HAP-1 (cell line): ENCODE measurements at regions not wholly inside any gene's neighbourhood (a gene's known extent, or its start where the extent isn't known, plus 50 kb on each side); places are given as distances from the start of the nearest gene placed in this dataset.

Source experiments
- DNase-seq, 2 experiments: peaks; one replicate each; pipeline ENCODE4 v3.0.0-alpha.2; 2016 to 2020; ENCODE audit warnings: low spot score in 2 of 2
- H3K27me3 ChIP-seq: fragments of 250-450 bp; sonication (Bioruptor Pico); 2 replicates; pipeline ENCODE4 v1.5.1; 2020; ENCODE audit warnings: low read depth, mild to moderate bottlenecking, moderate library complexity
- H3K36me3 ChIP-seq: fragments of 250-450 bp; sonication (Bioruptor Pico); replicated peaks from 2 replicates; pipeline ENCODE4 v1.5.1; 2020; ENCODE audit warnings: mild to moderate bottlenecking
- H3K4me1 ChIP-seq: fragments of 250-450 bp; sonication (Bioruptor Pico); 2 replicates; pipeline ENCODE4 v1.5.1; 2020; ENCODE audit warnings: mild to moderate bottlenecking
- H3K4me3 ChIP-seq: fragments of 250-450 bp; sonication (Bioruptor Pico); 2 replicates; pipeline ENCODE4 v1.5.1; 2020; ENCODE audit warnings: mild to moderate bottlenecking, moderate library complexity
- H3K9me3 ChIP-seq: fragments of 250-450 bp; sonication (Bioruptor Pico); 2 replicates; pipeline ENCODE4 v1.5.1; 2020; ENCODE audit warnings: mild to moderate bottlenecking, moderate library complexity
- in situ Hi-C: fragments of 300-500 bp; cut with MboI; formaldehyde crosslinking; loops from 3 replicates; pipeline ENCODE4 v1.14.3; 2020; ENCODE audit warnings: low sequenced_read_pairs, inconsistent platforms, mixed read lengths

- Histone ChIP-seq H3K27me3 (no peaks in the 10 kb centered on the region), H3K36me3 (no peaks in the 10 kb centered on the region), H3K4me1 (no peaks in the 10 kb centered on the region), H3K9me3 (no peaks in the 10 kb centered on the region), H3K4me3 (no peak overlapping the region)
- DNase-seq: no peak
- in situ Hi-C loops: no loop called here
Measured at GRCh38 chr20:6611911-6612605, 155.4 kb upstream of the BMP2 start.

- Histone ChIP-seq H3K4me1 (no peaks in the 10 kb centered on the region), H3K27me3 (no peaks in the 10 kb centered on the region), H3K9me3 (no peaks in the 10 kb centered on the region), H3K36me3 (no peaks in the 10 kb centered on the region), H3K4me3 (no peak overlapping the region)
- DNase-seq: no peak
- in situ Hi-C loops: no loop called here
Measured at GRCh38 chr20:6606651-6607050, 160.8 kb upstream of the BMP2 start.

GRCh38 chr20:6605055-6605935 is 162.2 kb upstream of the BMP2 start:
- H3K27me3 ChIP-seq: no peaks in the 10 kb centered on the region
- no peak overlapping the region for H3K4me3 ChIP-seq
- no peaks in the 10 kb centered on the region for H3K4me1 ChIP-seq
- no peaks in the 10 kb centered on the region for H3K9me3 ChIP-seq
- H3K36me3 ChIP-seq: no peaks in the 10 kb centered on the region
- DNase-seq: no peak
- in situ Hi-C loops: no loop called here

- Histone ChIP-seq H3K36me3 (no peaks in the 10 kb centered on the region), H3K27me3 (no peaks in the 10 kb centered on the region), H3K4me1 (no peaks in the 10 kb centered on the region), H3K4me3 (no peak overlapping the region), H3K9me3 (no peaks in the 10 kb centered on the region)
- no peak for DNase-seq
- in situ Hi-C loops: no loop called here
Measured at GRCh38 chr20:6604179-6604578, 163.3 kb upstream of the BMP2 start.

GRCh38 chr20:6599876-6600735 is 167.4 kb upstream of the BMP2 start:
- Histone ChIP-seq H3K27me3 (no peaks in the 10 kb centered on the region; the same call in 1 of the 2 replicates), H3K4me3 (no peak overlapping the region), H3K4me1 (no peaks in the 10 kb centered on the region), H3K9me3 (no peaks in the 10 kb centered on the region), H3K36me3 (no peaks in the 10 kb centered on the region)
- no peak for DNase-seq
- in situ Hi-C loops: no loop called here

GRCh38 chr20:6595704-6596103 is 171.8 kb upstream of the BMP2 start:
- no peak for DNase-seq
- in situ Hi-C loops: no loop called here
- H3K4me3 ChIP-seq: no peak overlapping the region
- H3K27me3 ChIP-seq: no peaks in the 10 kb centered on the region; the same call in 1 of the 2 replicates
- H3K4me1 ChIP-seq: no peaks in the 10 kb centered on the region
- no peaks in the 10 kb centered on the region for H3K36me3 ChIP-seq
- H3K9me3 ChIP-seq: no peaks in the 10 kb centered on the region

GRCh38 chr20:6590891-6591637 is 176.4 kb upstream of the BMP2 start:
- Histone ChIP-seq H3K4me1 (no peaks in the 10 kb centered on the region), H3K9me3 (no peaks in the 10 kb centered on the region), H3K27me3 (no peaks in the 10 kb centered on the region), H3K4me3 (no peak overlapping the region), H3K36me3 (no peaks in the 10 kb centered on the region)
- no peak for DNase-seq
- in situ Hi-C loops: no loop called here

GRCh38 chr20:6588296-6588695 is 179.2 kb upstream of the BMP2 start:
- no peaks in the 10 kb centered on the region for H3K27me3 ChIP-seq
- in situ Hi-C loops: no loop called here
- DNase-seq: no peak

GRCh38 chr20:6583134-6583738 is 184.2 kb upstream of the BMP2 start:
- Histone ChIP-seq H3K9me3 (no peaks in the 10 kb centered on the region), H3K27me3 (no peaks in the 10 kb centered on the region), H3K4me3 (no peak overlapping the region), H3K4me1 (no peaks in the 10 kb centered on the region), H3K36me3 (no peaks in the 10 kb centered on the region)
- peak; percentile 33 to 37 for DNase-seq
- in situ Hi-C loops: no loop called here

More at GRCh38 chr20:6588296-6588695, 179.2 kb upstream of the BMP2 start:
- Histone ChIP-seq H3K36me3 (no peaks in the 10 kb centered on the region), H3K4me1 (no peaks in the 10 kb centered on the region), H3K4me3 (no peak overlapping the region), H3K9me3 (no peaks in the 10 kb centered on the region)

- no peak for DNase-seq
- in situ Hi-C loops: no loop called here
Measured at GRCh38 chr20:6582449-6582848, 185.0 kb upstream of the BMP2 start.

GRCh38 chr20:6580486-6580885 is 187.0 kb upstream of the BMP2 start:
- no peaks in the 10 kb centered on the region for H3K27me3 ChIP-seq
- H3K4me3 ChIP-seq: no peak overlapping the region
- no peaks in the 10 kb centered on the region for H3K36me3 ChIP-seq
- in situ Hi-C loops: no loop called here
- no peak for DNase-seq
- no peaks in the 10 kb centered on the region for H3K4me1 ChIP-seq
- H3K9me3 ChIP-seq: no peaks in the 10 kb centered on the region

More at GRCh38 chr20:6582449-6582848, 185.0 kb upstream of the BMP2 start:
- H3K27me3 ChIP-seq: no peaks in the 10 kb centered on the region
- no peak overlapping the region for H3K4me3 ChIP-seq
- no peaks in the 10 kb centered on the region for H3K9me3 ChIP-seq
- H3K36me3 ChIP-seq: no peaks in the 10 kb centered on the region
- H3K4me1 ChIP-seq: no peaks in the 10 kb centered on the region

- in situ Hi-C loops: no loop called here
- DNase-seq: no peak
Measured at GRCh38 chr20:6579824-6580223, 187.7 kb upstream of the BMP2 start.

GRCh38 chr20:6579417-6579816 is 188.1 kb upstream of the BMP2 start:
- in situ Hi-C loops: no loop called here
- Histone ChIP-seq H3K27me3 (no peaks in the 10 kb centered on the region), H3K9me3 (no peaks in the 10 kb centered on the region), H3K4me1 (no peaks in the 10 kb centered on the region), H3K36me3 (no peaks in the 10 kb centered on the region), H3K4me3 (no peak overlapping the region)
- no peak for DNase-seq

More at GRCh38 chr20:6579824-6580223, 187.7 kb upstream of the BMP2 start:
- no peak overlapping the region for H3K4me3 ChIP-seq
- no peaks in the 10 kb centered on the region for H3K36me3 ChIP-seq
- no peaks in the 10 kb centered on the region for H3K27me3 ChIP-seq
- no peaks in the 10 kb centered on the region for H3K4me1 ChIP-seq
- no peaks in the 10 kb centered on the region for H3K9me3 ChIP-seq
